Esophagus muscularis mucosa (tissue), 4 donors: ENCODE measurements at regions not wholly inside any gene's neighbourhood (a gene's known extent, or its start where the extent isn't known, plus 50 kb on each side); places are given as distances from the start of the nearest gene placed in this dataset.

Experiments used
- DNase-seq: peaks from one replicate; pipeline ENCODE4 v3.0.0-alpha.2; 2017; ENCODE audit errors: extremely low spot score
- H3K27ac ChIP-seq, 4 donors: fragments of 200-600 bp; sonication (generic); replicated peaks in 1 of 4; 1 replicate in 3 of 4; 2 replicates in 1 of 4; pipeline ENCODE4 v1.5.1; 2016 to 2019; ENCODE audit warnings: mild to moderate bottlenecking in 1 of 4
- H3K27me3 ChIP-seq, 4 donors: fragments of 200-600 bp; sonication (generic); one replicate each; pipeline versions ENCODE4 v1.5.1 to v1.6.0; 2016 to 2019
- H3K36me3 ChIP-seq, 4 donors: fragments of 200-600 bp; sonication (generic); one replicate each; pipeline ENCODE4 v1.5.1; 2016 to 2019
- H3K4me1 ChIP-seq, 4 donors: fragments of 200-600 bp; sonication (generic); one replicate each; pipeline ENCODE4 v1.5.1; 2016 to 2019
- H3K4me3 ChIP-seq, 4 donors: fragments of 200-600 bp; sonication (generic); 1 replicate in 2 of 4; 2 replicates in 2 of 4; pipeline ENCODE4 v1.5.1; 2016 to 2019; ENCODE audit warnings: mild to moderate bottlenecking in 4 of 4, moderate library complexity in 1 of 4
- H3K9me3 ChIP-seq, 4 donors: fragments of 200-600 bp; sonication (generic); 1 replicate in 3 of 4; 2 replicates in 1 of 4; pipeline ENCODE4 v1.5.1; 2016 to 2019
- EP300 ChIP-seq: sonication (generic); formaldehyde crosslinking; IDR thresholded peaks from one replicate; pipeline ENCODE4 v1.6.1; 2017; ENCODE audit warnings: antibody characterized with exemption
- POLR2A ChIP-seq: fragments of 450-650 bp; IDR thresholded peaks from one replicate; pipeline ENCODE4 v1.6.1; 2017; ENCODE audit warnings: antibody characterized with exemption, moderate library complexity, mild to moderate bottlenecking, low read depth
- POLR2AphosphoS5 ChIP-seq, 2 donors: sonication (generic); formaldehyde crosslinking; IDR thresholded peaks; one replicate each; pipeline ENCODE4 v1.6.1; 2017; ENCODE audit warnings: antibody characterized with exemption in 2 of 2
- WGBS: methylation state at CpG from one replicate; pipeline ENCODE4 v1.1.5; 2018; 5-methylcytosine and 5-hydroxymethylcytosine counted together
- intact Hi-C: fragments of 100-400 bp; cut with DNase I; formaldehyde crosslinking; loops from one replicate; pipeline ENCODE4 v1.15.1; 2023
- TF ChIP-seq, protein P1 (sequence below), 3 experiments: fragments of 200-600 bp in 2 of 3; fragments of 450-650 bp in 1 of 3; sonication (generic) in 2 of 3; IDR thresholded peaks; one replicate each; pipeline ENCODE4 v1.5.1; 2017 to 2019; ENCODE audit warnings: antibody characterized with exemption in 3 of 3, mild to moderate bottlenecking in 2 of 3, moderate library complexity in 1 of 3

DNA sequence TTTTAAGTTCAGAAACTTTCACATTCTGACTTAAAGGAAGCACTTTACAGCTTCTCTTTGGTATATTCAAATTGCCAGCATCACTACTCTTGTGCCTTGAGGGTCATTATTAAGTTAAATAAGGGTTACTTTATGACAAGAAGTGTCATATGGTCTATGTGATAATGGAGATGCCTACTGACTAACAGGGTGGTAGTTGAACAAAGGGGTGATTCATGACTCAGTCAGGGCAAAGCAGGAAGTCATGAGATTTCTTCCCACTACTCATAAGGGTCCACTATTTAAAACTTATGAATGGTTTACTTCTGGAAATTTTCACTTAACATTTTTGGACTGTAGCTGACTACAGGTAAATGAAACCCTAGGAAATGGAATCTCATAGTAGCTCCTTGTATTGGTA lies 938.3 kb upstream of the PTPRD start:
- H3K4me1 ChIP-seq, result no peaks in the 10 kb centered on the region
- no peak overlapping the region for H3K27ac ChIP-seq
- H3K27me3 ChIP-seq, result no peaks in the 10 kb centered on the region
- H3K36me3 ChIP-seq, result no peaks in the 10 kb centered on the region
- intact Hi-C loops, result no loop called here
- no peaks in the 10 kb centered on the region for H3K9me3 ChIP-seq
- no peak overlapping the region for H3K4me3 ChIP-seq
- TF ChIP-seq EP300 (no peak), POLR2A (no peak), POLR2AphosphoS5 (IDR thresholded peaks at IDR 0.05) (no peak)
- TF ChIP-seq, protein P1, sequence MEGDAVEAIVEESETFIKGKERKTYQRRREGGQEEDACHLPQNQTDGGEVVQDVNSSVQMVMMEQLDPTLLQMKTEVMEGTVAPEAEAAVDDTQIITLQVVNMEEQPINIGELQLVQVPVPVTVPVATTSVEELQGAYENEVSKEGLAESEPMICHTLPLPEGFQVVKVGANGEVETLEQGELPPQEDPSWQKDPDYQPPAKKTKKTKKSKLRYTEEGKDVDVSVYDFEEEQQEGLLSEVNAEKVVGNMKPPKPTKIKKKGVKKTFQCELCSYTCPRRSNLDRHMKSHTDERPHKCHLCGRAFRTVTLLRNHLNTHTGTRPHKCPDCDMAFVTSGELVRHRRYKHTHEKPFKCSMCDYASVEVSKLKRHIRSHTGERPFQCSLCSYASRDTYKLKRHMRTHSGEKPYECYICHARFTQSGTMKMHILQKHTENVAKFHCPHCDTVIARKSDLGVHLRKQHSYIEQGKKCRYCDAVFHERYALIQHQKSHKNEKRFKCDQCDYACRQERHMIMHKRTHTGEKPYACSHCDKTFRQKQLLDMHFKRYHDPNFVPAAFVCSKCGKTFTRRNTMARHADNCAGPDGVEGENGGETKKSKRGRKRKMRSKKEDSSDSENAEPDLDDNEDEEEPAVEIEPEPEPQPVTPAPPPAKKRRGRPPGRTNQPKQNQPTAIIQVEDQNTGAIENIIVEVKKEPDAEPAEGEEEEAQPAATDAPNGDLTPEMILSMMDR (IDR thresholded peaks at IDR 0.05), result no peak
- no peak for DNase-seq

DNA sequence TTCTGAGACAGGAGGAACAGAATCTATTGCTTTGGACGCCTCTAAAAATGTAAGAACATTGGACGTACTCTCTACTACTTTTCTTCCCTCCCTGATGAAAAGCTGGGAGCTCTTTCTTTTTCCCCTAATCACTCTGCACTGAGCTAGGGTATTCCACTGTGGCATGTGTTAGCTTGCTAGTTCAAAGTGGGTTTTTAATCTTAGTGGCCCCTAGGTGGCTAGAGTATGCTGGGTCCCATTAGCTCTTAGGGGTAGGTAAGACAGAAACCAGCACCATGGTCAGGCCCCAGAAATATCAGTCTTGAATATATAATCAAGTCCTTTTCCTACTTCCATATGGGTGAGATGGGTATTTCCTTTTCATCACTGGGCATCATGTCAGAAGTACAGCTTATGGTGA lies 945.2 kb upstream of the PTPRD start:
- Histone ChIP-seq H3K4me3 (no peak overlapping the region), H3K4me1 (no peaks in the 10 kb centered on the region), H3K27ac (no peak overlapping the region), H3K9me3 (no peaks in the 10 kb centered on the region), H3K36me3 (no peaks in the 10 kb centered on the region), H3K27me3 (no peaks in the 10 kb centered on the region)
- TF ChIP-seq EP300, result no peak
- TF ChIP-seq, protein P1 (IDR thresholded peaks at IDR 0.05), result no peak
- TF ChIP-seq POLR2AphosphoS5 (IDR thresholded peaks at IDR 0.05), result no peak
- TF ChIP-seq POLR2A, result no peak
- DNase-seq, result no peak
- intact Hi-C loops, result no loop called here
- WGBS, result 83% methylated on average over 2 of the region's 2 CpGs

DNA sequence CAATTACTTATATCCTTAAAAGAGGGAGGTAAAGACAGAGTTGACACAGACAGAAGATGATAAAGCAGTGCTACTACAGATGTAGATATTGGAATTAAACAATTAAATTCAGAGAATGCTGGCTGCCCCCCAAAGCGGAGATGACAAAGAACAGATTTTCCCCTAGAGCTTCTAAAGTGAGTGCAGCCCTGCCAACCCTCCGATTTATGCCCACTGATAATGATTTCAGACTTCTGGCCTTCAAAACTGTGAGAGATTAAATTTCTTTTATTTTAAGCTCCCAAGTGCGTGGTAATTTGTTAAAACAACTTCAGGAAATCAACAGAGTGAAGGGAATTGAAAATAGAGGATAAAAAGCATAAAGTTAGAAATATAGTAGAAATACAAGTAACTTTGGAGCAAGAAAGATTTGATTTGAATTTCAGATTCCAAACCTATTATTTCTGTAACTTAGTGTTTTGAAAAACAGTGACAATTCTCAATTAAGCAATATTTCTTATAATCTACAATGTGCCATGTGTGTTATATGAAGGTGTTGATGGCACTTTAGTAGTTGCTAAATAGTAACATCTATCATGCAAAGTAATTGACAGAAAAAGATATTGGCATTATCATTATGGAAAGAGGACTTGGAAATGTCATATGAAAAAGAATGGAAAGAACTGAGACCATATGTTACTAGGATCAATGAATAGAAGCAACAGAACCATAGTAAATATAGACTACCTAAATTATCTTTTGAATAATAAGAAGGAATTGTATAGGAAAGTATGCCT lies 946.4 kb upstream of the PTPRD start:
- Histone ChIP-seq H3K4me1 (no peaks in the 10 kb centered on the region), H3K36me3 (no peaks in the 10 kb centered on the region), H3K9me3 (no peaks in the 10 kb centered on the region), H3K27me3 (no peaks in the 10 kb centered on the region), H3K4me3 (no peak overlapping the region), H3K27ac (no peak overlapping the region)
- DNase-seq, result no peak
- 70% methylated on average over 3 of the region's 3 CpGs for WGBS
- TF ChIP-seq POLR2A (no peak), EP300 (no peak), POLR2AphosphoS5 (IDR thresholded peaks at IDR 0.05) (no peak)
- TF ChIP-seq, protein P1 (IDR thresholded peaks at IDR 0.05), result no peak
- intact Hi-C loops, result no loop called here

DNA sequence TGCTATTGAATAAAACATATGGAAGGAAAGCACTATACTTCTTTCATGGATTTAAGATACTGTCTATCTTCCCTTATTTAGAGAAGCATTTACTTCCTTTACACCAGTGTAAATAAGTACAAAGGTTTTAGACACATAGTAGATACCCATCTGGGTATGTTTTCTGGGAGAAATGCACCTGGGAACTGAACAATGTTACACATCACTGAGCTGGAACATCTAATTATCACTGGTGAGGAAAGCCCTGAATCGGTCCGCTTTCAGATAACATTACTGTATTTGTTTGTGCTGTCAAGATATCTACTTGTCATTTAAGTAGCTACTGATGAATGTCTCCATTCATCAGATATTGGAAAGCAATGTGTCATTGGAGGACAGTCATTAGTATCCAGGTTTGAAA lies 964.7 kb upstream of the PTPRD start:
- H3K27me3 ChIP-seq, result no peaks in the 10 kb centered on the region
- TF ChIP-seq, protein P1 (IDR thresholded peaks at IDR 0.05), result no peak
- TF ChIP-seq POLR2A (no peak), EP300 (no peak), POLR2AphosphoS5 (IDR thresholded peaks at IDR 0.05) (no peak)
- H3K27ac ChIP-seq, result no peak overlapping the region
- no peak for DNase-seq
- no peaks in the 10 kb centered on the region for H3K36me3 ChIP-seq
- H3K9me3 ChIP-seq, result no peaks in the 10 kb centered on the region
- intact Hi-C loops, result no loop called here
- H3K4me1 ChIP-seq, result no peaks in the 10 kb centered on the region
- WGBS, result 73% methylated on average over 2 of the region's 2 CpGs
- no peak overlapping the region for H3K4me3 ChIP-seq

DNA sequence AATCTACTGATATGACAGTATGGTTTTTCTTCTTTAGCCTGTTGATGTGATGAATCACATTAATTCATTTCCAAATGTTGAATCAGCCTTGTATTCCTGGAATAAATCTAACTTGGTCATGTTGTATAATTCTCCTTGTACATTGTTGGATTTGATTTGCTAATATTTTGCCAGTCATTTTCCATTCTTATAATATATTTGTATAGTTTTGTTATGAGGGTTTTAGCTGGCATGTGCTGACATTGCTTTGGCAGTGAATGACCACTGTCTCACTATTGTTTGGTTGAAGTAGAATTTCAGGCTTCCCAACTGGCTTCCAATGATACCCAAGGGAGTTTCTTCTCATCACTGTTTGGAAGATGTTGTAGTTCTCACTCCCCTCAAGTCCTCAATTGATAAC lies 983.0 kb upstream of the PTPRD start:
- TF ChIP-seq, protein P1 (IDR thresholded peaks at IDR 0.05), result no peak
- no peak for TF ChIP-seq EP300
- no peak for TF ChIP-seq POLR2A
- no peak for TF ChIP-seq POLR2AphosphoS5 (IDR thresholded peaks at IDR 0.05)
- no peaks in the 10 kb centered on the region for H3K9me3 ChIP-seq
- H3K27me3 ChIP-seq, result no peaks in the 10 kb centered on the region
- intact Hi-C loops, result loop anchor here (10.0 kb wide), 1 partner anchor 59 kb away; no protein-coding TSS in a partner anchor
- no peaks in the 10 kb centered on the region for H3K36me3 ChIP-seq
- no peak for DNase-seq
- H3K27ac ChIP-seq, result no peak overlapping the region
- H3K4me3 ChIP-seq, result no peak overlapping the region
- no peaks in the 10 kb centered on the region for H3K4me1 ChIP-seq
